ENCODE measurements at regions not wholly inside any gene's neighbourhood (a gene's known extent, or its start where the extent isn't known, plus 50 kb on each side); places are given as distances from the start of the nearest gene placed in this dataset.

DNA sequence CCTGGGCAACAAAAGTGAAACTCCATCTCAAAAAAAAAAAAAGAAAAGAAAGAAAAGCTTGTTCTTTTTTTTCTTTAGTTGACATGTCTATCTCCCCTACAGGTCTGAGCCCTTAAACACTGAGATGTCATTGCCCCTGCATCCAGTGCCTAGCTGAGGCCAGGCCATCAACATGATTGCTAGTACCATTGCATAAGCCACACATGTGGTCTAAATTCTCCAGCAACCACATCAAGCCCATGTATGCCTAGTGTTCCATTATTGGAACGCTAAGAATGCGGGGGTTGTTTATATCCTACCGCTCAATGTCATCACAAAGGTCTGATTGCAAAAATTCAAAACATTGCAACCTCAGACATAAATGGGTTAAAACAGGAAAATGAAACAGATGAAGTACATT lies 62.7 kb downstream of the NPTX2 start:
- Histone ChIP-seq H3K79me1 (ENCODE audit: low read length) (no peaks in the 10 kb centered on the region), H3K4me2 (ENCODE audit: low read length) (no peak overlapping the region), H2BK120ac (ENCODE audit: low read depth, low read length) (no peak overlapping the region), H3K56ac (ENCODE audit: low read length) (no peak overlapping the region), H3K23ac (ENCODE audit: low read length) (no peak overlapping the region), H3K79me2 (ENCODE audit: control insufficient read depth, insufficient read depth, low read length) (no peaks in the 10 kb centered on the region), H2AK5ac (ENCODE audit: low read length) (no peak overlapping the region), H2BK5ac (ENCODE audit: low read length) (no peak overlapping the region), H3K4me3 (ENCODE audit: low read length) (no peak overlapping the region), H2BK15ac (replicated peaks; ENCODE audit: low read depth) (no peak overlapping the region), H3K18ac (ENCODE audit: low read length) (no peak overlapping the region), H4K8ac (ENCODE audit: low read depth, low read length) (no peak overlapping the region), H3K4ac (ENCODE audit: low read depth, low read length) (no peak overlapping the region), H3K27me3 (ENCODE audit: insufficient read depth, low read length, poor library complexity) (no peaks in the 10 kb centered on the region), H4K5ac (ENCODE audit: low read length) (no peak overlapping the region), H3K36me3 (ENCODE audit: control insufficient read depth, insufficient read depth, low read length) (no peaks in the 10 kb centered on the region), H3K27ac (ENCODE audit: low read depth, low read length) (no peak overlapping the region), H3K4me1 (ENCODE audit: control insufficient read depth, low read depth, low read length) (no peaks in the 10 kb centered on the region), H3K9ac (ENCODE audit: low read length) (no peak overlapping the region)
- WGBS (ENCODE audit: extremely low coverage, insufficient coverage, low lambda C conversion rate): no CpG with 5 or more reads among the region's 3 CpGs
- peak; percentile 11 for DNase-seq

DNA sequence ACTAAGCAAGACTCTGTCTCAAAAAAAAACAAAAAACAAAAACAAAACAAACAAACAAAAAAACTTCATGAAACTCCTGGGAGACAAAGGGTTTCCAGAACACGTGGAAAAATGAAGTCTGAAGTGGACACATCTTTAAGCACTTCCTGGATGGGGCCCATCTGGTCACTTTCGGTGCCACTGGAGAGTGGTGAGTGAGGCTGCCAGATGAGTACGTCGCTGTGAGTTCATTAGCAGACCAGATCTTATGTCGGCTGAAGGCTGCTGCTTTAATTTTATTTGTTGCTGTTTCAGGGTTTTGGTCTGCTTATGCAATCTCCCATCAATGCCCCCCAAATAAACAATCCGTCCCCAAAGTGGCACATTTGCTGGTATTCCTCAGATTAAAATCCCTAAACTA lies 64.4 kb downstream of the NPTX2 start:
- H3K18ac ChIP-seq (ENCODE audit: low read length): no peak overlapping the region
- H3K79me1 ChIP-seq (ENCODE audit: low read length): no peaks in the 10 kb centered on the region
- whole genome bisulfite sequencing (ENCODE audit: extremely low coverage, insufficient coverage, low lambda C conversion rate): no CpG with 5 or more reads among the region's 6 CpGs
- H2BK15ac ChIP-seq (replicated peaks; ENCODE audit: low read depth): no peak overlapping the region
- H3K27me3 ChIP-seq (ENCODE audit: insufficient read depth, low read length, poor library complexity): no peaks in the 10 kb centered on the region
- H3K9ac ChIP-seq (ENCODE audit: low read length): no peak overlapping the region
- H3K56ac ChIP-seq (ENCODE audit: low read length): no peak overlapping the region
- H3K4me1 ChIP-seq (ENCODE audit: control insufficient read depth, low read depth, low read length): no peaks in the 10 kb centered on the region
- no peak overlapping the region for H3K27ac ChIP-seq (ENCODE audit: low read depth, low read length)
- H4K8ac ChIP-seq (ENCODE audit: low read depth, low read length): no peak overlapping the region
- no peak overlapping the region for H4K5ac ChIP-seq (ENCODE audit: low read length)
- no peak for DNase-seq
- no peak overlapping the region for H2AK5ac ChIP-seq (ENCODE audit: low read length)
- no peak overlapping the region for H3K4me3 ChIP-seq (ENCODE audit: low read length)
- H3K36me3 ChIP-seq (ENCODE audit: control insufficient read depth, insufficient read depth, low read length): no peaks in the 10 kb centered on the region
- H2BK5ac ChIP-seq (ENCODE audit: low read length): no peak overlapping the region
- no peak overlapping the region for H3K4ac ChIP-seq (ENCODE audit: low read depth, low read length)
- no peak overlapping the region for H3K4me2 ChIP-seq (ENCODE audit: low read length)
- H2BK120ac ChIP-seq (ENCODE audit: low read depth, low read length): no peak overlapping the region
- no peak overlapping the region for H3K23ac ChIP-seq (ENCODE audit: low read length)
- H3K79me2 ChIP-seq (ENCODE audit: control insufficient read depth, insufficient read depth, low read length): no peaks in the 10 kb centered on the region

DNA sequence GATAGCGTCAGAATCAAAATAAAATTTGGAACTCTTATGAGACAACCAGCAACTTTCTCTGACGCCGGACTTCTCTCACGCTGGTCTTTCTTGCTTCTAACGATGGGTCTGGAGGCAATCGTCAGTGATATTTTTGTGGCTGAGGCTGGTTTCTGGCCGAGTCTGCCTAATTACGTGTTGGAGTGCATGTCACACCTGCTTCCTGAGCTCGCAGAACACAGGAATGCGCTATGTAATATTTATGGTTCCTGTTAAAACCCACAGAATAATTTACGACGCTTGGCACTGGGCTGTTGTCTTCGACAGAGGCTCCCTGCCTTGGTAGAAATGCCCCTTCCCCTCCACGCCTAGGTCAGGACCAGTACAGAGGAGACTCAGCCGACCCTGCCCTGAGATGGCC lies 64.9 kb downstream of the NPTX2 start:
- no peak overlapping the region for H3K4me2 ChIP-seq (ENCODE audit: low read length)
- H3K36me3 ChIP-seq (ENCODE audit: control insufficient read depth, insufficient read depth, low read length): no peaks in the 10 kb centered on the region
- no peak overlapping the region for H2AK5ac ChIP-seq (ENCODE audit: low read length)
- H3K79me2 ChIP-seq (ENCODE audit: control insufficient read depth, insufficient read depth, low read length): no peaks in the 10 kb centered on the region
- no CpG with 5 or more reads among the region's 15 CpGs for WGBS (ENCODE audit: extremely low coverage, insufficient coverage, low lambda C conversion rate)
- no peak for DNase-seq
- H3K27me3 ChIP-seq (ENCODE audit: insufficient read depth, low read length, poor library complexity): no peaks in the 10 kb centered on the region
- no peak overlapping the region for H2BK15ac ChIP-seq (replicated peaks; ENCODE audit: low read depth)
- no peaks in the 10 kb centered on the region for H3K4me1 ChIP-seq (ENCODE audit: control insufficient read depth, low read depth, low read length)
- H4K8ac ChIP-seq (ENCODE audit: low read depth, low read length): no peak overlapping the region
- H2BK120ac ChIP-seq (ENCODE audit: low read depth, low read length): no peak overlapping the region
- H3K4me3 ChIP-seq (ENCODE audit: low read length): no peak overlapping the region
- H3K9ac ChIP-seq (ENCODE audit: low read length): no peak overlapping the region
- H3K18ac ChIP-seq (ENCODE audit: low read length): no peak overlapping the region
- H4K5ac ChIP-seq (ENCODE audit: low read length): no peak overlapping the region
- H3K4ac ChIP-seq (ENCODE audit: low read depth, low read length): no peak overlapping the region
- H3K27ac ChIP-seq (ENCODE audit: low read depth, low read length): no peak overlapping the region
- no peak overlapping the region for H3K23ac ChIP-seq (ENCODE audit: low read length)
- H3K79me1 ChIP-seq (ENCODE audit: low read length): no peaks in the 10 kb centered on the region
- no peak overlapping the region for H2BK5ac ChIP-seq (ENCODE audit: low read length)
- H3K56ac ChIP-seq (ENCODE audit: low read length): no peak overlapping the region

DNA sequence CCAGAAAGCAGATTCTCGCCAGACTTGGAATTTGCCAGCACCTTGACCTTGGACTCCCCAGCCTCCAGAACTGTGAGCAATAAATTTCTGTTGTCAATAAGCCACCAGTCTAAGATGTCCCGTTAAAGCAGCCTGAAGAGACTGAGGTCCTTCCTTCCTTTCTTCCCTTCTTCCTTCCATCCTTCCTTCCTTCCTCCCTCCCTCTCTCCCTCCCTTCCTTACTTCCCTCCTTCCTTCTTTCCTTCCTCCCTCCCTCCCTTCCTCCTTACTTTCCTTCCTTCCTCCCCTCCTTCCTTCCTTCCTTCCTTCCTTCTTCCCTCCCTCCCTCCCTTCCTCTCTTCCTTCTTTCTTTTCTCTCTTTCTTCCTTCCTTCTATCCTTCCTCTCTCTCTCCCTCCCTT lies 66.4 kb downstream of the NPTX2 start:
- Histone ChIP-seq H4K5ac (ENCODE audit: low read length) (no peak overlapping the region), H2BK5ac (ENCODE audit: low read length) (no peak overlapping the region), H2BK120ac (ENCODE audit: low read depth, low read length) (no peak overlapping the region), H3K79me1 (ENCODE audit: low read length) (no peaks in the 10 kb centered on the region), H3K27ac (ENCODE audit: low read depth, low read length) (no peak overlapping the region), H3K27me3 (ENCODE audit: insufficient read depth, low read length, poor library complexity) (no peaks in the 10 kb centered on the region), H2BK15ac (replicated peaks; ENCODE audit: low read depth) (no peak overlapping the region), H3K4ac (ENCODE audit: low read depth, low read length) (no peak overlapping the region), H2AK5ac (ENCODE audit: low read length) (no peak overlapping the region), H3K36me3 (ENCODE audit: control insufficient read depth, insufficient read depth, low read length) (no peaks in the 10 kb centered on the region), H3K4me2 (ENCODE audit: low read length) (no peak overlapping the region), H3K9ac (ENCODE audit: low read length) (no peak overlapping the region), H3K79me2 (ENCODE audit: control insufficient read depth, insufficient read depth, low read length) (no peaks in the 10 kb centered on the region), H3K18ac (ENCODE audit: low read length) (no peak overlapping the region), H3K4me3 (ENCODE audit: low read length) (no peak overlapping the region), H4K8ac (ENCODE audit: low read depth, low read length) (no peak overlapping the region), H3K56ac (ENCODE audit: low read length) (no peak overlapping the region), H3K23ac (ENCODE audit: low read length) (no peak overlapping the region), H3K4me1 (ENCODE audit: control insufficient read depth, low read depth, low read length) (no peaks in the 10 kb centered on the region)
- no peak for DNase-seq
- no CpG with 5 or more reads among the region's 2 CpGs for WGBS (ENCODE audit: extremely low coverage, insufficient coverage, low lambda C conversion rate)

DNA sequence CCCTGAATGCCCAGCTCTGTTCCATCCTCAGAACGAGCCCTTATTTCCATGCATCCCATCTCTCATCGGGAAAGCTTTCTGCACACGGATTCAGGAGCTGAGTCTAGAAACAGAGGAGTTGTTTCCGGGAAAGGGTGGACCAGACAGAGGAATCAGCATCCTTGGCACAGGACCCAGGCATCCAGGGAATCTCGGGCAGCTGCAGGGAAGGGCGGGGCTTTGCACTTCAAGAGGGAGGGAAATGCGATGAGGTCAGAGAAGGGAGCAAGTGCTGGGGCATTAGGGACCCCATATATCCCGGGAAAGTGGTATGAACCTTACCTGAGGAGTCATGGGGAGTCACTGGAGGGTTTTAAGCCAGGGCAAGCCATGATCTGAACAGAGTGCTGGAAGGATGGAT lies 68.5 kb downstream of the NPTX2 start:
- Histone ChIP-seq H3K9ac (ENCODE audit: low read length) (no peak overlapping the region), H2BK5ac (ENCODE audit: low read length) (no peak overlapping the region), H3K79me1 (ENCODE audit: low read length) (no peaks in the 10 kb centered on the region), H4K8ac (ENCODE audit: low read depth, low read length) (no peak overlapping the region), H3K4ac (ENCODE audit: low read depth, low read length) (no peak overlapping the region), H3K4me1 (ENCODE audit: control insufficient read depth, low read depth, low read length) (no peaks in the 10 kb centered on the region), H3K27ac (ENCODE audit: low read depth, low read length) (no peak overlapping the region), H3K27me3 (ENCODE audit: insufficient read depth, low read length, poor library complexity) (no peaks in the 10 kb centered on the region), H3K56ac (ENCODE audit: low read length) (no peak overlapping the region), H3K23ac (ENCODE audit: low read length) (no peak overlapping the region), H2BK120ac (ENCODE audit: low read depth, low read length) (no peak overlapping the region), H3K4me2 (ENCODE audit: low read length) (no peak overlapping the region), H2BK15ac (replicated peaks; ENCODE audit: low read depth) (no peak overlapping the region), H3K79me2 (ENCODE audit: control insufficient read depth, insufficient read depth, low read length) (no peaks in the 10 kb centered on the region), H2AK5ac (ENCODE audit: low read length) (no peak overlapping the region), H3K18ac (ENCODE audit: low read length) (no peak overlapping the region), H4K5ac (ENCODE audit: low read length) (no peak overlapping the region), H3K4me3 (ENCODE audit: low read length) (no peak overlapping the region), H3K36me3 (ENCODE audit: control insufficient read depth, insufficient read depth, low read length) (no peaks in the 10 kb centered on the region)
- no CpG with 5 or more reads among the region's 8 CpGs for WGBS (ENCODE audit: extremely low coverage, insufficient coverage, low lambda C conversion rate)
- no peak for DNase-seq

DNA sequence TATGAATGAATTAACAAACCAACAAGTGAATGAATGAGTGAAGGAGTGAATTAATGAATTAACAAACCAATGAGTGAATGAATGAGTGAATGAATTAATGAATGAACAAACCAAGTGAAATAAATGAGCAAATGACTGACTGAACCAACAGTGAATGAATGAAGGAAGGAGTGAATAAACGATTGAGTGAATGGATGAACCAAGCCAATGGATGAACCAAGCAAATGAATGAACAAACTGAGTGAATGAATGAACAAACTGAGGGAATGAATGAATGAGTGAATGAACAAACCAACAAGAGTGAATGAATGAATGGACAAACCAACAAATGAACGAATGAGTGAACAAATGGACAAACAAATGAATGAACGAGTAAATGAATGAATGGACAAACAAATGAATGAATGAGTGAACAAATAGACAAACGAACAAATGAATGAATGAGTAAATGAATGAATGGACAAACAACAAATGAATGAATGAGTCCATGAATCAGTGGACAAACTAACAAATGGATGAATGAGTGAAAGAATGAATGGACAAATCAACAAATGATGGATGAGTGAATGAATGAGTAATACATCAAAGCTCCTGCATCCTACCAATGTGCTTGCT lies 69.5 kb downstream of the NPTX2 start:
- H4K8ac ChIP-seq (ENCODE audit: low read depth, low read length): no peak overlapping the region
- H3K4me1 ChIP-seq (ENCODE audit: control insufficient read depth, low read depth, low read length): no peaks in the 10 kb centered on the region
- no peak overlapping the region for H3K4me2 ChIP-seq (ENCODE audit: low read length)
- WGBS (ENCODE audit: extremely low coverage, insufficient coverage, low lambda C conversion rate): no CpG with 5 or more reads among the region's 4 CpGs
- no peak overlapping the region for H2AK5ac ChIP-seq (ENCODE audit: low read length)
- H3K27ac ChIP-seq (ENCODE audit: low read depth, low read length): no peak overlapping the region
- no peaks in the 10 kb centered on the region for H3K79me2 ChIP-seq (ENCODE audit: control insufficient read depth, insufficient read depth, low read length)
- H3K18ac ChIP-seq (ENCODE audit: low read length): no peak overlapping the region
- H3K4ac ChIP-seq (ENCODE audit: low read depth, low read length): no peak overlapping the region
- no peak overlapping the region for H3K4me3 ChIP-seq (ENCODE audit: low read length)
- H3K56ac ChIP-seq (ENCODE audit: low read length): no peak overlapping the region
- no peak overlapping the region for H2BK15ac ChIP-seq (replicated peaks; ENCODE audit: low read depth)
- H2BK5ac ChIP-seq (ENCODE audit: low read length): no peak overlapping the region
- DNase-seq: no peak
- no peak overlapping the region for H2BK120ac ChIP-seq (ENCODE audit: low read depth, low read length)
- H3K27me3 ChIP-seq (ENCODE audit: insufficient read depth, low read length, poor library complexity): no peaks in the 10 kb centered on the region
- H3K36me3 ChIP-seq (ENCODE audit: control insufficient read depth, insufficient read depth, low read length): no peaks in the 10 kb centered on the region
- H4K5ac ChIP-seq (ENCODE audit: low read length): no peak overlapping the region
- no peak overlapping the region for H3K9ac ChIP-seq (ENCODE audit: low read length)
- H3K79me1 ChIP-seq (ENCODE audit: low read length): no peaks in the 10 kb centered on the region
- no peak overlapping the region for H3K23ac ChIP-seq (ENCODE audit: low read length)
